ENCODE measurements at regions not wholly inside any gene's neighbourhood (a gene's known extent, or its start where the extent isn't known, plus 50 kb on each side); places are given as distances from the start of the nearest gene placed in this dataset.
A peak's percentile ranks its signal among the peaks of the same experiment; 100 is the strongest.

- H3K27ac ChIP-seq (ENCODE audit: low read depth, low read length): no peak overlapping the region
- DNase-seq (ENCODE audit: low read depth): no peak
- Mint-ChIP-seq H3K27me3 (ENCODE audit: low read depth, unreplicated experiment) (peaks cover 5% of the 10 kb centered on the region), H3K4me3 (ENCODE audit: unreplicated experiment) (no peak overlapping the region), H3K27ac (ENCODE audit: unreplicated experiment) (no peak overlapping the region), H3K9me3 (ENCODE audit: unreplicated experiment) (no peaks in the 10 kb centered on the region), H3K36me3 (ENCODE audit: low read depth, unreplicated experiment) (no peaks in the 10 kb centered on the region), H3K4me1 (ENCODE audit: low read depth, unreplicated experiment) (peaks cover 11% of the 10 kb centered on the region)
- no peaks in the 10 kb centered on the region for H3K36me3 ChIP-seq (ENCODE audit: insufficient read depth, low read length)
- peaks cover 14% of the 10 kb centered on the region for H3K27me3 ChIP-seq (ENCODE audit: insufficient read depth, low read length)
- no peak overlapping the region for H3K9ac ChIP-seq (ENCODE audit: low read length)
- H3K4me1 ChIP-seq (ENCODE audit: insufficient read depth, low read length): no peaks in the 10 kb centered on the region
- no peak for TF ChIP-seq CTCF (IDR thresholded peaks at IDR 0.05; ENCODE audit: insufficient read depth, low read depth, low read length)
- TF ChIP-seq EZH2 (IDR thresholded peaks at IDR 0.05; ENCODE audit: insufficient read depth, low read length): no peak
- no peaks in the 10 kb centered on the region for H3K9me3 ChIP-seq (ENCODE audit: insufficient read depth, low read depth, low read length)
- H3K4me3 ChIP-seq (ENCODE audit: insufficient read depth, low read depth, low read length): no peak overlapping the region
- FAIRE-seq: no peak
- no peaks in the 10 kb centered on the region for H3K79me2 ChIP-seq (ENCODE audit: insufficient read depth, low read length)
- peak overlapping the region; percentile 40 for H3K4me2 ChIP-seq (ENCODE audit: low read length)
- H2AFZ ChIP-seq (ENCODE audit: low read depth, low read length): peak overlapping the region; percentile 27
- H4K20me1 ChIP-seq (ENCODE audit: insufficient read depth, low read length): no peaks in the 10 kb centered on the region
These were observed 122.6 kb upstream of the IFNGR1 start for GRCh38 chr6:137341681-137342195.

DNA sequence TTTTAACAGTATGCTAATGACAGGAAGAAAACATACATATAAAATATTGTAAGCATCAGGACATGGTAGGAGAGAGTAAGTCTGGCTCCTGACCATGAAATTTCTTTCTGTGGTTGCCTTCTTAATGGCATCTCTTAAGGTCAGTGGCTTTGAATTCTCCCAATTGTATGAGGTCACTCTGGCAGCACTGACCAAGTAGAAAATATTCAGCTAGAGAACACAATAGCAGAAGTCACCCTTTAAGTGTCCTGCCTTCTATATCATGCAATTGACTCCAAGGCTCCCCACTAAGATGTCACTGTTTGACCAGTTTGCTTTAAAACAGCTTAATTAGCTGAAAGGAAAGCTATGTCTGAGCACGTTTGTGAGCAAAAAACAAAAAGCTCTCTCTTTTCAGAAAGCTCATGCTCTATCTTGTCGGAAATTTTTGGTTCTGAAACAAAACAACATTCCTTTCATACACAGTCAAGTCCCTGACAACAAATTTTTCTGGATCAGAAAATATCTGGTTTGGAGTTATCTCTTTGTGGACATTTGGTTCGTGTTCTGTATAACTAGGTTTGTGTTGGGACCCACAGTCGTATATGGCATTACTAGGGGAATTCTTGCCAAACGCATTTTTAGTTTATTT lies 120.9 kb upstream of the IFNGR1 start:
- H3K27ac ChIP-seq (ENCODE audit: low read depth, low read length): no peak overlapping the region
- DNase-seq (ENCODE audit: low read depth) (peak; percentile 2), FAIRE-seq (no peak)
- no peaks in the 10 kb centered on the region for H3K4me1 ChIP-seq (ENCODE audit: insufficient read depth, low read length)
- H4K20me1 ChIP-seq (ENCODE audit: insufficient read depth, low read length): no peaks in the 10 kb centered on the region
- H3K27me3 ChIP-seq (ENCODE audit: insufficient read depth, low read length): peaks cover 12% of the 10 kb centered on the region
- H3K9me3 ChIP-seq (ENCODE audit: insufficient read depth, low read depth, low read length): no peaks in the 10 kb centered on the region
- Mint-ChIP-seq H3K4me1 (ENCODE audit: low read depth, unreplicated experiment) (peaks cover 11% of the 10 kb centered on the region), H3K27ac (ENCODE audit: unreplicated experiment) (no peak overlapping the region), H3K36me3 (ENCODE audit: low read depth, unreplicated experiment) (no peaks in the 10 kb centered on the region), H3K9me3 (ENCODE audit: unreplicated experiment) (no peaks in the 10 kb centered on the region), H3K4me3 (ENCODE audit: unreplicated experiment) (no peak overlapping the region), H3K27me3 (ENCODE audit: low read depth, unreplicated experiment) (peaks cover 5% of the 10 kb centered on the region)
- H3K36me3 ChIP-seq (ENCODE audit: insufficient read depth, low read length): no peaks in the 10 kb centered on the region
- H3K4me3 ChIP-seq (ENCODE audit: insufficient read depth, low read depth, low read length): no peak overlapping the region
- H3K9ac ChIP-seq (ENCODE audit: low read length): no peak overlapping the region
- no peak for TF ChIP-seq CTCF (IDR thresholded peaks at IDR 0.05; ENCODE audit: insufficient read depth, low read depth, low read length)
- no peak for TF ChIP-seq EZH2 (IDR thresholded peaks at IDR 0.05; ENCODE audit: insufficient read depth, low read length)
- H2AFZ ChIP-seq (ENCODE audit: low read depth, low read length): no peak overlapping the region
- H3K79me2 ChIP-seq (ENCODE audit: insufficient read depth, low read length): no peaks in the 10 kb centered on the region
- no peak overlapping the region for H3K4me2 ChIP-seq (ENCODE audit: low read length)

GRCh38 chr6:137334884-137335283 lies 115.7 kb upstream of the IFNGR1 start:
- H3K4me1 Mint-ChIP-seq (ENCODE audit: low read depth, unreplicated experiment): peaks cover 7% of the 10 kb centered on the region
- FAIRE-seq: no peak

More at GRCh38 chr6:137334884-137335283, 115.7 kb upstream of the IFNGR1 start:
- DNase-seq (ENCODE audit: low read depth): no peak
- H3K9ac ChIP-seq (ENCODE audit: low read length): no peak overlapping the region
- H3K27ac ChIP-seq (ENCODE audit: low read depth, low read length): no peak overlapping the region
- H3K79me2 ChIP-seq (ENCODE audit: insufficient read depth, low read length): no peaks in the 10 kb centered on the region
- no peaks in the 10 kb centered on the region for H3K36me3 Mint-ChIP-seq (ENCODE audit: low read depth, unreplicated experiment)
- no peak overlapping the region for H2AFZ ChIP-seq (ENCODE audit: low read depth, low read length)
- no peaks in the 10 kb centered on the region for H3K36me3 ChIP-seq (ENCODE audit: insufficient read depth, low read length)
- no peaks in the 10 kb centered on the region for H3K9me3 Mint-ChIP-seq (ENCODE audit: unreplicated experiment)
- no peak overlapping the region for H3K4me3 ChIP-seq (ENCODE audit: insufficient read depth, low read depth, low read length)
- no peaks in the 10 kb centered on the region for H3K4me1 ChIP-seq (ENCODE audit: insufficient read depth, low read length)
- H3K4me3 Mint-ChIP-seq (ENCODE audit: unreplicated experiment): no peak overlapping the region
- H3K27me3 Mint-ChIP-seq (ENCODE audit: low read depth, unreplicated experiment): no peaks in the 10 kb centered on the region
- TF ChIP-seq CTCF (IDR thresholded peaks at IDR 0.05; ENCODE audit: insufficient read depth, low read depth, low read length) (no peak), EZH2 (IDR thresholded peaks at IDR 0.05; ENCODE audit: insufficient read depth, low read length) (no peak)
- H3K9me3 ChIP-seq (ENCODE audit: insufficient read depth, low read depth, low read length): no peaks in the 10 kb centered on the region
- H4K20me1 ChIP-seq (ENCODE audit: insufficient read depth, low read length): no peaks in the 10 kb centered on the region
- H3K27ac Mint-ChIP-seq (ENCODE audit: unreplicated experiment): no peak overlapping the region
- H3K27me3 ChIP-seq (ENCODE audit: insufficient read depth, low read length): no peaks in the 10 kb centered on the region
- H3K4me2 ChIP-seq (ENCODE audit: low read length): no peak overlapping the region
